ENCODE measurements at regions not wholly inside any gene's neighbourhood (a gene's known extent, or its start where the extent isn't known, plus 50 kb on each side); places are given as distances from the start of the nearest gene placed in this dataset.

GRCh38 chr15:77844798-77845446, 212.2 kb upstream of the LINGO1 start:
- intact Hi-C loops (cut with micrococcal nuclease; ENCODE audit: unreplicated experiment), result no loop called here
- H3K9ac ChIP-seq (ENCODE audit: insufficient read depth, low read depth, low read length), result no peak overlapping the region
- WGBS (ENCODE audit: low lambda C conversion rate), result 9% methylated on average over 2 of the region's 3 CpGs

More at GRCh38 chr15:77844798-77845446, 212.2 kb upstream of the LINGO1 start:
- Histone ChIP-seq H3K36me3 (replicated peaks in 1 of 2; ENCODE audit: control insufficient read depth in 1 of 2, insufficient read depth in 2 of 2, low read length in 2 of 2) (no peaks in the 10 kb centered on the region), H3K79me2 (ENCODE audit: insufficient read depth, low read length) (no peaks in the 10 kb centered on the region), H4K20me1 (ENCODE audit: insufficient read depth, low read length) (no peaks in the 10 kb centered on the region), H2AFZ (ENCODE audit: low read length) (no peak overlapping the region), H3K4me1 (ENCODE audit: insufficient read depth, low read length) (no peaks in the 10 kb centered on the region), H3K4me2 (ENCODE audit: low read depth, low read length) (no peak overlapping the region), H3K9me3 (ENCODE audit: low read length) (no peaks in the 10 kb centered on the region), H3K4me3 (replicated peaks in 1 of 3; ENCODE audit: insufficient read depth in 1 of 3, low read depth in 2 of 3, low read length in 3 of 3) (no peak overlapping the region), H3K27me3 (ENCODE audit: control insufficient read depth in 1 of 2, insufficient read depth in 2 of 2, low read length in 2 of 2) (peaks cover 0 to under 1% of the 10 kb centered on the region in 2 experiments; a peak in 1 of 5 replicates), H3K27ac (ENCODE audit: extremely low read length, insufficient read depth, low read length) (no peak overlapping the region)
- FAIRE-seq (no peak), ATAC-seq (no peak), DNase-seq (ENCODE audit: low spot score) (no peak)
- CTCF ChIA-PET (ENCODE audit: low intra/inter-chr PET ratio, low total read pairs), result no interaction called here
- no TSS peak for BruUV-seq (replicated peaks)
- in situ Hi-C loops (cut with HindIII; ENCODE audit: extremely low pct_ligation_motif_present, low pct_unique_long_range_greater_than_20kb), result no loop called here
- TF ChIP-seq YY1 (IDR thresholded peaks at IDR 0.05; ENCODE audit: insufficient read depth, insufficient replicate concordance, low read depth, low read length) (no peak), ZMAT5 (CRISPR knock-in tag; IDR thresholded peaks at IDR 0.05; ENCODE audit: borderline replicate concordance, low read depth) (no peak), BORCS8-MEF2B (CRISPR knock-in tag; IDR thresholded peaks at IDR 0.05) (no peak), ZNF343 (CRISPR knock-in tag; IDR thresholded peaks at IDR 0.05) (no peak), NFRKB (IDR thresholded peaks at IDR 0.05) (no peak), THAP8 (CRISPR knock-in tag; IDR thresholded peaks at IDR 0.05; ENCODE audit: borderline replicate concordance) (no peak), ZBTB20 (CRISPR knock-in tag; IDR thresholded peaks at IDR 0.05; ENCODE audit: borderline replicate concordance, low read depth) (no peak)
- TF ChIP-seq, protein P1, sequence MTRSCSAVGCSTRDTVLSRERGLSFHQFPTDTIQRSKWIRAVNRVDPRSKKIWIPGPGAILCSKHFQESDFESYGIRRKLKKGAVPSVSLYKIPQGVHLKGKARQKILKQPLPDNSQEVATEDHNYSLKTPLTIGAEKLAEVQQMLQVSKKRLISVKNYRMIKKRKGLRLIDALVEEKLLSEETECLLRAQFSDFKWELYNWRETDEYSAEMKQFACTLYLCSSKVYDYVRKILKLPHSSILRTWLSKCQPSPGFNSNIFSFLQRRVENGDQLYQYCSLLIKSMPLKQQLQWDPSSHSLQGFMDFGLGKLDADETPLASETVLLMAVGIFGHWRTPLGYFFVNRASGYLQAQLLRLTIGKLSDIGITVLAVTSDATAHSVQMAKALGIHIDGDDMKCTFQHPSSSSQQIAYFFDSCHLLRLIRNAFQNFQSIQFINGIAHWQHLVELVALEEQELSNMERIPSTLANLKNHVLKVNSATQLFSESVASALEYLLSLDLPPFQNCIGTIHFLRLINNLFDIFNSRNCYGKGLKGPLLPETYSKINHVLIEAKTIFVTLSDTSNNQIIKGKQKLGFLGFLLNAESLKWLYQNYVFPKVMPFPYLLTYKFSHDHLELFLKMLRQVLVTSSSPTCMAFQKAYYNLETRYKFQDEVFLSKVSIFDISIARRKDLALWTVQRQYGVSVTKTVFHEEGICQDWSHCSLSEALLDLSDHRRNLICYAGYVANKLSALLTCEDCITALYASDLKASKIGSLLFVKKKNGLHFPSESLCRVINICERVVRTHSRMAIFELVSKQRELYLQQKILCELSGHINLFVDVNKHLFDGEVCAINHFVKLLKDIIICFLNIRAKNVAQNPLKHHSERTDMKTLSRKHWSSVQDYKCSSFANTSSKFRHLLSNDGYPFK (CRISPR knock-in tag; IDR thresholded peaks at IDR 0.05; ENCODE audit: borderline replicate concordance), result no peak
- TF ChIP-seq, protein P2, sequence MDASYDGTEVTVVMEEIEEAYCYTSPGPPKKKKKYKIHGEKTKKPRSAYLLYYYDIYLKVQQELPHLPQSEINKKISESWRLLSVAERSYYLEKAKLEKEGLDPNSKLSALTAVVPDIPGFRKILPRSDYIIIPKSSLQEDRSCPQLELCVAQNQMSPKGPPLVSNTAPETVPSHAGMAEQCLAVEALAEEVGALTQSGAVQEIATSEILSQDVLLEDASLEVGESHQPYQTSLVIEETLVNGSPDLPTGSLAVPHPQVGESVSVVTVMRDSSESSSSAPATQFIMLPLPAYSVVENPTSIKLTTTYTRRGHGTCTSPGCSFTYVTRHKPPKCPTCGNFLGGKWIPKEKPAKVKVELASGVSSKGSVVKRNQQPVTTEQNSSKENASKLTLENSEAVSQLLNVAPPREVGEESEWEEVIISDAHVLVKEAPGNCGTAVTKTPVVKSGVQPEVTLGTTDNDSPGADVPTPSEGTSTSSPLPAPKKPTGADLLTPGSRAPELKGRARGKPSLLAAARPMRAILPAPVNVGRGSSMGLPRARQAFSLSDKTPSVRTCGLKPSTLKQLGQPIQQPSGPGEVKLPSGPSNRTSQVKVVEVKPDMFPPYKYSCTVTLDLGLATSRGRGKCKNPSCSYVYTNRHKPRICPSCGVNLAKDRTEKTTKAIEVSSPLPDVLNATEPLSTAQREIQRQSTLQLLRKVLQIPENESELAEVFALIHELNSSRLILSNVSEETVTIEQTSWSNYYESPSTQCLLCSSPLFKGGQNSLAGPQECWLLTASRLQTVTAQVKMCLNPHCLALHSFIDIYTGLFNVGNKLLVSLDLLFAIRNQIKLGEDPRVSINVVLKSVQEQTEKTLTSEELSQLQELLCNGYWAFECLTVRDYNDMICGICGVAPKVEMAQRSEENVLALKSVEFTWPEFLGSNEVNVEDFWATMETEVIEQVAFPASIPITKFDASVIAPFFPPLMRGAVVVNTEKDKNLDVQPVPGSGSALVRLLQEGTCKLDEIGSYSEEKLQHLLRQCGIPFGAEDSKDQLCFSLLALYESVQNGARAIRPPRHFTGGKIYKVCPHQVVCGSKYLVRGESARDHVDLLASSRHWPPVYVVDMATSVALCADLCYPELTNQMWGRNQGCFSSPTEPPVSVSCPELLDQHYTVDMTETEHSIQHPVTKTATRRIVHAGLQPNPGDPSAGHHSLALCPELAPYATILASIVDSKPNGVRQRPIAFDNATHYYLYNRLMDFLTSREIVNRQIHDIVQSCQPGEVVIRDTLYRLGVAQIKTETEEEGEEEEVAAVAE (CRISPR knock-in tag; IDR thresholded peaks at IDR 0.05; ENCODE audit: borderline replicate concordance), result no peak
- TF ChIP-seq, protein P3, sequence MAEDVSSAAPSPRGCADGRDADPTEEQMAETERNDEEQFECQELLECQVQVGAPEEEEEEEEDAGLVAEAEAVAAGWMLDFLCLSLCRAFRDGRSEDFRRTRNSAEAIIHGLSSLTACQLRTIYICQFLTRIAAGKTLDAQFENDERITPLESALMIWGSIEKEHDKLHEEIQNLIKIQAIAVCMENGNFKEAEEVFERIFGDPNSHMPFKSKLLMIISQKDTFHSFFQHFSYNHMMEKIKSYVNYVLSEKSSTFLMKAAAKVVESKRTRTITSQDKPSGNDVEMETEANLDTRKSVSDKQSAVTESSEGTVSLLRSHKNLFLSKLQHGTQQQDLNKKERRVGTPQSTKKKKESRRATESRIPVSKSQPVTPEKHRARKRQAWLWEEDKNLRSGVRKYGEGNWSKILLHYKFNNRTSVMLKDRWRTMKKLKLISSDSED (CRISPR knock-in tag; IDR thresholded peaks at IDR 0.05), result no peak
- POLR2A ChIA-PET, result no interaction called here
